ENCODE measurements at regions not wholly inside any gene's neighbourhood (a gene's known extent, or its start where the extent isn't known, plus 50 kb on each side); places are given as distances from the start of the nearest gene placed in this dataset.

DNA sequence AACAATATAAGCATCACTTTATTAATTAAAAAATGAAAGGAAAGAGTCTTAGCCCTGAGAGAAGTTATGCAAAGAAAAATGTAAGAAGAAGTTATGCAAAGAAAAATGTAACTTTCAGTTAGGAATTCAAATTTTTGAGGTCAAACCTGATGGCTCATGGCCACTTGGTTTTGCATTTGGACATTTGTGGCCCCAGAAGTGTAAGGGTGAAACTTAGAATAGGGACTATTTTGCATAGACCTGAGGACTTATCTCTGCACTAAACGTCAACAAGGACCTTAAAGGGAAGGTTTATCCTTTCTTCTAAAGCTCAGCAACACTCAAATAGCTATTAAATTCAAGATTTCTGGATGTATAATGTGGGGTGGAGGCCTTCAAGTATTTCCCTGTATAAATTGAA, 724.5 kb upstream of the POT1 start:
- DNase-seq = no peak

DNA sequence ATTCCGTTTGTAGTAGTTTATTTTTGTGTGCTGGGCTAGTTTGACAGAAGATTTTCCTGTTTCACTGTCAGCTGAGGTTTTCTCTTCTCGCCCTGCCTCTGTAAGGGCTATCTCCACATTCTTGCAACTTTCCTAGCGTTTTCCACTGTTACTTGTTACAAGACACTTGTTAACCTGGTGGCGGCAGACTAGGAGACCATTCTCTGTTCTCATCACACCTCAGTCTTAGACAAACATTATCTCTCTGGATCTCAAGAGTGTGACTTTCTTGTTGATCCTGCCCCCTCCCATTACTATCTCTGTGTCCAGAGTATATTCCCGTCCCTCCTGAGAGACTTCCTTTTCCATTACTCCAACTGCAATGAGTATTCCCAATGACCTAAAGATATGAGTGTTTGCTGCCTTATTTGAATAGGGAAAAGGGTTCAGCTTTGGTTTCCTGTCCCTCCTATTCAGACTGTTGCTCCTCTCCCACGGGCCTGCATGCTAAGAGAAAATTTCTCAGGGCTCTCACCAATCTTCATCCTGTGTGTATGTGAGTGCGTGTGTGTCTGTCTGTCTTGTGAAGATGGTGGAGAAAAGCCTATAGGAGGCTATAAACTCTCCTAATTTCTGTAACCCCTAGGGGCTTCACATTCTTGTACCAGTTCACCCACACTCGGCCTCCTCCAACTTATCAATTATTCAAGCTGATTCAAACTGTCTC, 722.4 kb upstream of the POT1 start:
- no peak for DNase-seq

DNA sequence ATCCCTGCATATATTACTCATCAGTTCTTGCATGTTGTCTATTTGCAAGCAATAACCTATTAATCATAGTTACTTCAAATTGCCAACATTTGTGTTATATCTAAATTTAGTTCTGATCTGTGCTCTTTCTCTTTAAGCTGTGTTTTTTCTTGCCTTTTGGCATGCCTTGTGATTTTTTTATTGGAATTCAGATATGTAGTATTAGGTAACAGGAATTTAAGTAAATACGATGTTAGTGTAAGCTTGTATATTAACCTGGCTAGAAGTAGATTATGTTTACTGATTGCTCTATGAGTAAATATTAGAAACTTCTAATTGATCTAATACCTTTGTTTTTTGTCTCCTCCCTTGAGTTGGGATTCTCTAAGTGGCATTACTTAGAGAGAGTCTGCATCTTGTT, 718.9 kb upstream of the POT1 start:
- no peak for DNase-seq

DNA sequence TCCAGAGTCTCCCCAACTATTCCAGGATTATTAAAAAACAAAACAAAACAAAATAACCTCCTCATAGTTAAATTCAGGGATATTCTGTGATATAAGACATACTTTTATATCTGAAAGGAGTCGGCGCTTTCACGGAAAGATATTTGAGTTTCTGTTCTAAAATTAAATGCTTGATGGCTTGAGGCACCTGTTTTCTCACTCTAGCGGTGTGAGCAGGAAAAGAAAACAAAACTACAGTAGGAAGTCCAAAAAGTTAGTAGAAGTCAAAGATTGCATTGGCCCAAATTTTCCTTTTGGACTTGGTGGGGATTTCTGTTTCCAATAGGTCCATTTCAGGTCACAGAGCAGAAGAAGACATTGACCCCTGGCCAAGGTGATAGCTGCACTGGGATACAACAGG, 716.1 kb upstream of the POT1 start:
- DNase-seq = no peak

DNA sequence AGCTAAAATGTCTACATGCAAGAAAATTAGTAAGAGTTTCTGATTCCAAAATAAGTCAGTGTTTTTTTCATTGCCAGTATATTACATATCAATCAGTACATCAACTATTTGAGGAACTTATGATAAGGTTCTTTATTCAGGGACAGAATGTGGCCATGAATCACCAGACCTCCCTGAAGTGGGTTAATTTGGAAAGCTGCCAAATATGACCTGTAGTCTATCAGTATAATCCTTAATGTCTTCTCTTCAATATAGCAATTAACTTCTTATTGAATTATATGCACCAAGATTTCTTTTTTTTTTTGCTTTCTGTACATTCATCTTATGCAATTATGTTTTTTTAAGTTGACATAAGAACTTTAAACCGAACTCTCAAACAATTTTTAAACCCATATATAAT, 714.5 kb upstream of the POT1 start:
- DNase-seq = peak; percentile 21

DNA sequence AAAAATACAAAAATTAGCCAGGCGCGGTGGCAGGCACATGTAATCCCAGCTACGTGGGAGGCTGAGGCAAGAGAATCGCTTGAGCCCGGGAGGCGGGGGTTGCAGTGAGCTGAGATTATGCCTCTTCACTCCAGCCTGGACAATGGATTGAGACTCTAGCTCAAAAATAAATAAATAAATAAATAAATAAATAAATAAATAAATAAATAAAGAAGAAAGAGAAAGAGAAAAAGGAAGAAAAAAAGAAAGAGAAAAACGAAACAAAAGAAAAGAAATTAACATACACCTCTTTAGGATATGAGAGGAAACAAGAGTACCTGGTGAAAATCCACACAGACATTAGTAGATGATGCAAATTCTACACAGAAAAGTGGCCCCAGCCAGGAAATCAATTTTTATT, 713.7 kb upstream of the POT1 start:
- DNase-seq = no peak

DNA sequence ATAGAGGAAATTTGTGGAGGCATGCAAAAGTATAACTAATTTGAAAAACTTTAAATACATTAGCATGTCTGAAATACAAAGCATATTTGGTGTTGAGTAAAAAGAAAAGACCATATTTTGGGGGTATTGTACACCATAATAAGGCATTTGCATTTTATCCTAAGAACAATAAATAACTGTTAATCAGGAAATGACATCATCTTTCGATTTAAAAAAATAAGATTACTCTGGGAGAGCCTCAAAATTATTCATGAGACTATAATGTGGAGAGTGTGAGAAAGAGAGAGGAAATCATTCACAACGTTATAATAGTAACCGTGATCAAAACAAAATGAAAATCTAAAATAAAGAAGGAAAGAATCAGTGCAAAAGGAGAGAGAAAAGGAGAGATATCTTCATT, 712.3 kb upstream of the POT1 start:
- DNase-seq = no peak

DNA sequence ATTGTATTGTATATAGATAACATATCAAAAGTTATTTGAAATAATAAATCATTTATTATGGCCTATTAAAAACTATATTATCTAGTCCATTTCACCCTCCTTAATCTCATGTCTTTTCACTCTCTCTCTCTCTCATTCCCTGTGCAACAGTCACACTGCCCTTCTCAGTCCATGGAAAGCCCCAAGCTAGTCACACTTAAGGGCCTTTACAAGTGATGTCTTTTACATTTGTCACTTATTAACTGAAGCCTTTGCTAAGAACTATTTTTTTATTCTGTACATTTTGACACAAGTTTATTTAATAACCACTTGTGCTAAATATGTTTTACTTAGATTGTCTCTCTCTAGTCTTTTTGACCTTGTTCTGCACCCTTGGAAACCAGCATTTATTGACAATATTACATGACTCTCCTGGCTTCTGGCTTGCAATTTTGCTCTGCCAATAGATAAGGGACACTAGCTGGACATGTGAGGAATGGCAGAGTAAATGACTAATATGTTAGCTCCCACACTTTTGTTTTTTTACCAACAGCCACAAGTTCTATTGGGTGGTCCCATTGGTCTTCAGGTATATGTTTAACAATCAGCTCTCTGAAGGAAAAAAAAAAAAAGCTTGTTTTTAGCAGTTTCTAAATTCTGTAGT, 706.8 kb upstream of the POT1 start:
- DNase-seq = no peak

DNA sequence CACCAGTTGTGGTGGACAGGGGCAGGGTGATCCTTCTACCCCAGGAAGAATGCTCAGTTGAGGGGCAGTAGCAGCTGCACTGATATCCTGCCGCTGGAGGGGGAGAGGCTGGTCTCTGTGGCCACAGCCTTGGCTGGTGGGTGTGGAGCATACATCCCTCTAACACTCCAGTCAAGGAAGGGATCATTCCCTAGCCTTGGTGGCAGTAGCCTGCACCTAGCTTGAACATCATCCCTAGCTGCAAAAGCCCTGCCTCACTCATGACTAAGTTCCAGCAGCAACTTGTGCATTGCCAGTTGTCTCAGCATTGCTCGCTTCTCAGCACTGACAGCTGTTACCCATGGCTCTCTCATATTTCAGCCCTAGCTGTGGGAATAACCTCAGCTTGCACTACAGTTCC, 688.9 kb upstream of the POT1 start:
- no peak for DNase-seq

DNA sequence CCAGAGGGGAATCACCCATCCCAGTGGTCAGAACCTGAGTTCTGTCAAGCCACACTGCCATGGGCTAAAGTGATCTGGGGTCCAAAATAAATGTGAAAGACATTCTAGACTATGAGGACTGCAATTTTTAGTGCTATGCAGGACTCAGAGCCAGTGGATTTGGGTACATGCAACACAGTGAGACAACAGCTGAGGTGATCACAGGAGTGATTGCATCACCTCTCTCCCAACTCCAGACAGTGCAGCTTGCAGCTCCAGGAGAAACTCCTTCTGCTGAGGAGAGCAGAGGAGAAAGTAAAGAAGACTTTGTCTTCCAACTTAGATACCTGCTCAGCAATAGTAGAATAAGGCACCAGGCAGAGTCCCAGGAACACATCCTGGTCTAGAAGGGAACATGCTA, 682.0 kb upstream of the POT1 start:
- no peak for DNase-seq

DNA sequence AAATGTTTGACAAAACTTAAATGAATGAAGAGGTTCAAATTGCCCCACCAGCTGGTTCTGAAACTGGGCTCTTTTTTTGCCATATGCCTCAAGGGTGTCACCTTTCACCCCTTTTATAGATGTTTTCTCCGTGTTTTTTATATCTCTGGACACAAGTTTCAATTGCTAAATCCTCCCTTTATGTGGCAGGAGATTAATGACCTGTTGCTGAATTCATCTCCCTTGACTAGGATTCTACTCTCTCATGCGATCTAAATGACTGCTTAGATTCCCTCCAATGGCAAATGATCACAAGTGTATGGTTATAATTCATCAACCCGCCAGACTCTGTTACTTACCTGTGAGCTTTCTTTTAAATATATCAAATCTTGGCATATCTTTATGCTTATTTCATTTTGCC, 677.0 kb upstream of the POT1 start:
- DNase-seq = no peak

DNA sequence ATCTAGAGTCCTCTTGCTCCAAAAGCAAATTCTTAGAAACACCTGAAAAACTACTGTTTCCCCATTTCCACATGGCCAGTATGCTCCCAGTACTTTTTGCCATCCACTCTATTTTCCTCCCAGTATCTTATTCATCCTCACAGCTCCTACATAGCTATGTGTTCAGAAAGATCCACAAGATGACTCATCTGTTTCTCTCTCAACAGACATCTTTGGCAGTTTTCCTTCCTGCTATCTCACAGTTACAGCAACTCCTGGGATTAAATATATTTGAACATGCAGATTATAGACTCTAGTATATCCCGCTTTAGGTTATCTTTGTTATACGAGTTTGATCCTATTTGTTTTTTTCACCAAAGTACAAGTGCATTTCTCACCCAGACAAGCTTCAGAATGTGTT, 675.6 kb upstream of the POT1 start:
- no peak for DNase-seq

DNA sequence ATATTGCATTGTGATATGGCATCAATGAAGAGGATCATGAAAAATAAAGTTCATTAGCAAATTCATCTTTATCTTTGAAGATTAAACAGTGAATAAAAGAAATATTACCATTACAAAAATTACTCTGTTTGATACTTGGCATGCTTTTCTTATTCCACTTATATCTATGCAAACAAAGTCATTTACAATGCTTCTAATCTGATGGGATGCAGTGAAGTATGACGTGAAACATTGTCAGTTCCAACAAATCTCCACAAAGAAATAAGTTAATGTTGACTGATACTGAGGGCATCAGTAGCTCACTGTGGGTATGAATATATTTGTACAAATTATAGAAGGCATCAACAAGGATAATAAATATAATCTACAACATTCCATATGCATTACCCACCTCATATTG, 672.8 kb upstream of the POT1 start:
- DNase-seq = no peak

DNA sequence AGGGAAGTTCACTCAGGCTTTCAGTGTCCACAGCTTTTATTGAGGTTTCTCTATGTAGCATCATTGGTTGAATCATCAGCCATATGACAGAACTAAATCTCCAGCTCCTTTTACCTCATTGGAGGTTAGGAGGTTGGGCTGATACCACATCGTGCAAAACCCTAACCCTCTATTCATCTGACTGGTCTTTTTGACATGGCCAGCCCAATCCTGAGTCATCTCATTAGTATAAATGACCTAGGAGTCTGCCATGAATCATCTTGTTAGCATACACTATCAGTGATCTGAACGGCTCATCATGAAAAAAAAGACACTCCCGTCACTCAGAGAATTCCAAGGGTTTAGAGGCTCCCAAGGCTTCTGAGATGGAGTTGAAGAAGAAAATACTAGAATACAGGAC, 669.8 kb upstream of the POT1 start:
- DNase-seq = no peak

DNA sequence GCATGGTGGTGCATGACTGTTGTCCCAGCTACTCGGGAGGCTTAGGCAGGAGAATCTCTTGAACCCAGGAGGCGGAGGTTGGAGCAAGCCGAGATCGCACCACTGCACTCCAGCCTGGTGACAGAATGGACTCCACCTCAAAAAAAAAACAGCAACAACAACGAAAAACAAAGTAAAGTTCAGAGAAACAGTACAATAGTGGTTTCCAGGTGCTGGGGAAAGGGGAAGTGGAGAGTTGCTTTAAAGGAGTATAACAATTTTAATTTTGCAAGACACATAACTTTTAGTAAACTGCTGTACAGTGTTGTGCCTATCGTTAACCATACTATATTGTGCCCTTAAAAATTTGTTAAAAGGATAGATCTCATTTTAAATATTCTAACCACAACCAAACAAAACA, 662.7 kb upstream of the POT1 start:
- no peak for DNase-seq

DNA sequence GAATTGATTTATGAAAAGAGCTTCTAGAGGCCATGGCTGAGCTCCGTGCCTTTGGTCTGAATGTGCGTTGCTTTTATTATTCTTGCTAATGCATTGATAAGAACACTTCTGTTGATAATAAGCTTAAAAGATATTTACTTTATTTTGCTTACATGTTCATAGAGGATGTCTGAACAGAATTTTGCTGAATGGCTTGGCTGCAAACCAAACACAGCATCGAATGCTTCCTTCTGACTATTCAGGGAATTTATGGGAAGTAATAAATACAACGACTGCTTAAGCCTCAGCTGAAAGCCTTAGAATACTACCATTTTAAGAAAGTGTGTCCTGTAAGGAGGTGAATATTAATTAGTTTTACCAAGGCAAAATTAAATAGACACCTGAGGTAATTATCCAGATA, 643.5 kb upstream of the POT1 start:
- DNase-seq = no peak

DNA sequence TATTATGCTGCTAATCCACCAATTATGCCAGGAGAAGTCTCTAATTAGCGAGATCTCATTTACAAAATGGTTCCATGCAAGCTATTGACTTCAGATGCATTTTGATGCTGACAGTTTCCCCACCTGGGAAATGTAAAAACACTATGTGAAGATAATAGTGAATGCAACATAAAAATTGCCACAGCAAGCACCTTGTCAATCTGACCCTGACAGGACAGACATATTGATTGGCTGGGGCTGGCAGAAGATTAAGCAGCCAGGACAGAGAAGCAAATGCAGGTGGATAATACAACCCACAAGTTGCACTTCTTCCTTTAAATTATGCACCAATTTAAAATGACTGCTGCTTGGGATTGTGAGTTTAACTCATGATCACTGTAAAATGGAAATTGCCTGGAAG, 642.8 kb upstream of the POT1 start:
- DNase-seq = no peak

DNA sequence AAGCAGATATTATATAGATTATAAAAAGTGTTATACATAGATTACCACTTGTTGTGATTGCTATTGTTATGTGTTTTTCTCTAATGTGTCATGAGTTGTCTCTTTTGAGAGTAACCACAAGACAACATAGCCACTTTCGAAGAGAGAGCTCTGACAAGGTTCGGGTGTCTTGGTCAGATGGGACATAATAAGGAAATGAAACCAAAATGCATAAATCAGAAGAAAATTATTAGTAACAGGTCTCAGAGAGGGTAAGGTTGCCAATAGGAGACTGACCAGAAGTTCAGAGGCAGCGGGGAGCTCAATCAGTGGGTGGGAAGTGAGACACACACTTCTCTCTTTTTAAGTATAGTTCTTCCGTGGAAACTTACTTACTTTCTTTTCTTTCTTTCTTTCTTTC, 639.2 kb upstream of the POT1 start:
- DNase-seq = no peak

DNA sequence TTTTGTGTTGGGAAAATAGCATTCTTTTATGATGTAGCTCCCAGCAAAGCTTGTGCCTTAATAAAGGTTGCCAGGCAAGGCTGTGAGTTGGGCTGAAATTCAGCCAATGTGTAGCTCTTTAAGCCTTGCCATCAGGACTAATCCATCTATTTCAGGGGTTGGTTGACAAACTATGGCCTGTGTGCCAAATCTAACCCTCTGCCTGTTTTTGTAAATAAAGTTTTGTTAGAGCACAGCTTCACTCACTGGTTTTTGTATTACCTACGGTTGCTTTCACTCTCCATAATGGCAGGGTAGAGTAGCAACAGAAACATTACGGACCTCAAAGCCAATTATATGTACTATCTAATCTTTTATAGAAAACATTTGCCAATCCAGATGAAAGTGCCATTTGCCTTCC, 638.1 kb upstream of the POT1 start:
- DNase-seq = no peak

DNA sequence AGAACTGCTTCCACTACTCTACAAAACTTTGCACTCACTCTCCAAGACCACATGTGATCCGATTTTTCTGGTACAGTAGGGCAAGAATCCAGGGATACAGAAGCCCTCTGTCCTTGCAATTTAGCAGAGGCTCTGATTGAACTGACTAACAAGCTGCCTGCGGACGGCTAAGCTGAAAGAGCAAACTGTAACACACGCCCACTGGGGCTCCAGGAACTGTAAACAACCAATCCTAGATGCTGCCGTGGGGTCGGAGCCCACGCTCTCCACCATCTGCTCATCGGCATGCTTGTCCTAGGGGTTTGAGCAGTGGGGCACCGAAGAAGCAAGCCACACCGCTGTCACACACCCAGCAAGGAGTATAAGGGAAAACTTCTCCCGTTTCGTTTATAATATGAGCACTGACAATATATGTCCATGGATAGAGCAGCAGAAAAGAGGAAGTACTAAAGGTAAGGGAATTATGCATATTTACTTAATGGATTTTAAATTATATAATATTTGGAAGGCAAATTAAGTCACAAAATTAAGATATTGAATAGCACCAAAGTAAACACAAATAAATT, 634.4 kb upstream of the POT1 start:
- DNase-seq = no peak

DNA sequence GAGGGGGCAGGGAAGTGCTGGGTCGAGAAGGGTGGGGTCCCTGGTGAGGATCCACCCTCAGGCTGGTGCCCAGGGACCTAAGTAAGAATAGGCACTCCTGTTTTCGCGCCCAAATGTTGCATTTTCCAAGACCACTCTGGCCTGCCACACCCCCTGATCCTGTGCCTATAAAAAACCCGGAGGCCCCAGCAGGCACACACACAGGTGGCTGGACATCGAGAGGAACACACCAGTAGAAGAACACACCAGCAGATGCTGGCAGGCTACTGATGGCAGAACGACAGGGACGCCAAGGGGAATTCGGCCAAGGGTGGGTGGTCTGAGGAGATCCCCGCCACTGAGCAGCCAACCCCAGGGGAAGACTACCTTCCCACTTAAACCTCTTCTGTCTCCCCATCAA, 633.9 kb upstream of the POT1 start:
- no peak for DNase-seq

DNA sequence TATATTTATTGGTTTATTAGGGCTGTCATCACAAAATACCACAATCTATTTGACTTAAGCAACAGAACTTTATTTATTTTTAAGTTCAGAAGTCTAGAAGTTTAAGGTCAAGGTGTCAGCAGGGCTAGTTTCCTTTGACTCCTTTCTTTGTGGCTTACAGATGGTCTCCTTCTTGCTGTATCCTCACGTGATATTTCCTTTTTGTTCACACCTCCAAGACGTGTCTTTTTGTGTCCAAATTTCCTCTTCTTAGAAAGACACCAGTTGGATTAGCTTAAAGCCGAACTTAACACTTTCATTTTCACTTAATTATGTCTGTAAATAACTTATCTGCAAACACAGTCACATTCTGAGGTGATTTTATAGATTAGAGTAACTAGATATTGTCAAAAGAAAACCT, 631.4 kb upstream of the POT1 start:
- no peak for DNase-seq

DNA sequence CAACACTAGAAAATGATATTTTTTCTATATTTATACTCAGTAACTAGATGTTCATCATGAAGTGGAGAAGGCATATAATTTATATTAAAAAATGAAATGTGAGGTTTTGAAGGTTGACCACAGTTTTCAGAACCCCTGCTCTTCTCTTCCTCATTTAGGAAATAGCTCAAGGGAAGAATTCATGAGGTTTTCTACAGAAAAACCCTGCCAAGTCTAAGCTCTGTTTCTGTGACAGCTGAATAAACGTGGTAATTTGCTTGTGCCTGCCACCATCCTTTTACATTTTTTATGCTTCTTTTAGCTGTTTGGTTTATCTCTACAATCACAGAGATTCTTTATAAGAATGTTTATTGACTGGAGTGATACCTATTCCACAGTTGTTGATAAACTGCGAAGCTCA, 630.3 kb upstream of the POT1 start:
- no peak for DNase-seq

DNA sequence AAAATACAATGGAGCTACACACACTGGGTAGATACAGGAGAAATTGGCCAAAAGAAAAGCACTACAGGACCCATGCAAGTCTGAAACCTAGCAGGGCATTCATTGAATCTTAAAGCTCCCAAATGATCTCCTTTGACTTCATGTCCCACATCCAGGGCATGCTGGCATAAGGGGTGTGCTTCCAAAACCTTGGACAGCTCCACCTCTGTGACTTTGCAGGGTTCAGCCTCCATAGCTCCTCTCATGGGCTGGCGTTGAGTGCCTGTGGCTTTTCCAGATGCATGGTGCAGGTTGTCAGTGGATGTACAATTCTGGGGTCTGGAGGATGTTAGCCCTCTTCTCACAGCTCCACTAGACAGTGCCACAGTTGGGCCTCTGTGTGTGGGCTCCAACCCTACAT, 626.3 kb upstream of the POT1 start:
- no peak for DNase-seq

DNA sequence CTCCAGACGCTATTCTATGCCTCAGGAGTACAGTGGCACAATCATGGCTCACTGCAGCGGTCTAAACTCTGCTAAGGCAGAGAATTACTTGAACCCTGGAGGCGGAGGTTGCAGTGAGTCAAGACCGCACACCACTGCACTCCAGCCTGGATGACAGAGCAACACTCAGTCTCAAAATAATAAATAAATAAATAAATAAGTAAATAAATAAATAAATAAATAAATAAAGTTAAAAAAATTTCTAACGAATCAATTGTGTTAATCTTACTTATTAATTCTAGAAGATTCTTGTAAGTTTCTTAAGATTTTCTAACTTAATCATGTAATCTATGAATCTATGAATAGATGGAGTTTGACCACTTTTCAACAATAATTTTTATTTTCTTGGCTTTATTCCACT, 621.4 kb upstream of the POT1 start:
- no peak for DNase-seq

Data from NCI-H510A (cell line).